ENCODE measurements at regions not wholly inside any gene's neighbourhood (a gene's known extent, or its start where the extent isn't known, plus 50 kb on each side); places are given as distances from the start of the nearest gene placed in this dataset.

DNA sequence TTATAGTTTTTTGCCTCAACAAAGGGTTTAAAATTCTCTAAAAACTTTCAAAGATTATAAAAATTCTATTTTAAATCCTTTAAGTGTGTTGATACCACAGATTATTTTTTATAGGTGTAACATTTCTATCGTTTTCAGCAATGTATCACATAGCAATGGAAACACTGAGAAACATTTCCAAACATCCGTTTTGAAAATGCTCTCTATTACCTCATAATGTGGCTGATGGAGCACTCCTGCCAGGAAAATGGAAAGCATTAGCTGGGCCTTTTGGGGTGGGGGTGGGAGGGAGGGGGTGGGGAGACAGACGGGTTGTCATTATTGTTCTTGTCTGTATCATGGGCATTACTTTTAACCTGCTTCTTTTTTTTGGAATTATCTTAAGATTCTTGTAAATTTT, 516.5 kb downstream of the ACTL7B start:
- intact Hi-C loops (cut with micrococcal nuclease) (no loop called here), dilution Hi-C loops (cut with MboI; ENCODE audit: extremely low pct_ligation_motif_present, low sequenced_read_pairs) (no loop called here)
- DNase-seq (ENCODE audit: low read depth, low spot score) (no peak), FAIRE-seq (no peak)
- no TSS peak for BruUV-seq (replicated peaks)
- Histone ChIP-seq H3K9me3 (replicated peaks; ENCODE audit: control insufficient read depth, insufficient read depth, low read length) (no peaks in the 10 kb centered on the region), H3K79me2 (ENCODE audit: control insufficient read depth, insufficient read depth, low read length) (no peaks in the 10 kb centered on the region), H3K9ac (replicated peaks; ENCODE audit: extremely low read depth, insufficient read depth, low read length) (no peak overlapping the region), H3K4me2 (ENCODE audit: insufficient read depth, low read length) (no peak overlapping the region), H2AFZ (ENCODE audit: low read depth, low read length) (no peak overlapping the region), H3K4me1 (ENCODE audit: control insufficient read depth, extremely low read depth, insufficient read depth, low read length) (no peaks in the 10 kb centered on the region), H3K36me3 (ENCODE audit: control insufficient read depth in 2 of 2, extremely low read depth in 1 of 2, insufficient read depth in 2 of 2, low read length in 2 of 2) (no peaks in the 10 kb centered on the region), H4K20me1 (replicated peaks; ENCODE audit: control insufficient read depth, extremely low read depth, insufficient read depth, low read length) (no peaks in the 10 kb centered on the region), H3K27ac (ENCODE audit: insufficient read depth, low read depth, low read length) (no peak overlapping the region), H3K9me1 (replicated peaks; ENCODE audit: control insufficient read depth, extremely low read depth, insufficient read depth, low read length) (no peaks in the 10 kb centered on the region), H3K27me3 (ENCODE audit: control insufficient read depth in 2 of 2, insufficient read depth in 2 of 2, low read length in 2 of 2) (no peaks in the 10 kb centered on the region), H3K4me3 (replicated peaks in 1 of 3; ENCODE audit: insufficient read depth in 1 of 3, low read depth in 1 of 3, low read length in 3 of 3) (no peak overlapping the region)
- ChIA-PET POLR2A (no interaction called here), CTCF (no interaction called here)
- TF ChIP-seq MYC (IDR thresholded peaks at IDR 0.05; ENCODE audit: low read depth, low read length), result no peak
- TF ChIP-seq EZH2 (IDR thresholded peaks at IDR 0.05; ENCODE audit: borderline replicate concordance, low read depth, low read length, severe bottlenecking), result no peak
- TF ChIP-seq, protein P1, sequence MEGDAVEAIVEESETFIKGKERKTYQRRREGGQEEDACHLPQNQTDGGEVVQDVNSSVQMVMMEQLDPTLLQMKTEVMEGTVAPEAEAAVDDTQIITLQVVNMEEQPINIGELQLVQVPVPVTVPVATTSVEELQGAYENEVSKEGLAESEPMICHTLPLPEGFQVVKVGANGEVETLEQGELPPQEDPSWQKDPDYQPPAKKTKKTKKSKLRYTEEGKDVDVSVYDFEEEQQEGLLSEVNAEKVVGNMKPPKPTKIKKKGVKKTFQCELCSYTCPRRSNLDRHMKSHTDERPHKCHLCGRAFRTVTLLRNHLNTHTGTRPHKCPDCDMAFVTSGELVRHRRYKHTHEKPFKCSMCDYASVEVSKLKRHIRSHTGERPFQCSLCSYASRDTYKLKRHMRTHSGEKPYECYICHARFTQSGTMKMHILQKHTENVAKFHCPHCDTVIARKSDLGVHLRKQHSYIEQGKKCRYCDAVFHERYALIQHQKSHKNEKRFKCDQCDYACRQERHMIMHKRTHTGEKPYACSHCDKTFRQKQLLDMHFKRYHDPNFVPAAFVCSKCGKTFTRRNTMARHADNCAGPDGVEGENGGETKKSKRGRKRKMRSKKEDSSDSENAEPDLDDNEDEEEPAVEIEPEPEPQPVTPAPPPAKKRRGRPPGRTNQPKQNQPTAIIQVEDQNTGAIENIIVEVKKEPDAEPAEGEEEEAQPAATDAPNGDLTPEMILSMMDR (IDR thresholded peaks at IDR 0.05; ENCODE audit: extremely low read depth in 1 of 2, insufficient read depth in 1 of 2, low read depth in 1 of 2, low read length in 2 of 2), result no peak
- no peak for TF ChIP-seq POLR2AphosphoS5 (IDR thresholded peaks at IDR 0.05; ENCODE audit: insufficient read depth, low read depth, low read length)
- no peak for TF ChIP-seq POLR2A (IDR thresholded peaks at IDR 0.05; ENCODE audit: low read depth, low read length)
- no peak for TF ChIP-seq JUN (IDR thresholded peaks at IDR 0.05; ENCODE audit: borderline replicate concordance, insufficient read depth, insufficient read length, low read depth)
- no peak for TF ChIP-seq FOS (IDR thresholded peaks at IDR 0.05; ENCODE audit: borderline replicate concordance, insufficient read depth, low read length)
- TF ChIP-seq, protein P2, sequence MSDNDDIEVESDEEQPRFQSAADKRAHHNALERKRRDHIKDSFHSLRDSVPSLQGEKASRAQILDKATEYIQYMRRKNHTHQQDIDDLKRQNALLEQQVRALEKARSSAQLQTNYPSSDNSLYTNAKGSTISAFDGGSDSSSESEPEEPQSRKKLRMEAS (IDR thresholded peaks at IDR 0.05; ENCODE audit: insufficient read depth, insufficient read length), result no peak
- no peak for TF ChIP-seq GATA2 (IDR thresholded peaks at IDR 0.05; ENCODE audit: insufficient read depth, insufficient read length, low read depth, low read length)

Data from endothelial cell of umbilical vein (primary cell).